ENCODE measurements at regions not wholly inside any gene's neighbourhood (a gene's known extent, or its start where the extent isn't known, plus 50 kb on each side); places are given as distances from the start of the nearest gene placed in this dataset.

GRCh38 chr11:36763187-36763586 lies 165.2 kb upstream of the RAG2 start:
- no CpG with 5 or more reads among the region's 1 CpG for WGBS (ENCODE audit: insufficient coverage)
- H3K9me3 Mint-ChIP-seq, result no peaks in the 10 kb centered on the region
- Histone ChIP-seq H3K36me3 (replicated peaks in 1 of 2; ENCODE audit: control insufficient read depth in 1 of 2, insufficient read depth in 2 of 2, low read length in 2 of 2) (no peaks in the 10 kb centered on the region), H3K9ac (ENCODE audit: insufficient read depth, low read length, poor library complexity, severe bottlenecking) (no peak overlapping the region), H3K9me3 (replicated peaks in 1 of 2; ENCODE audit: control insufficient read depth in 1 of 2, insufficient read depth in 1 of 2, low read length in 2 of 2) (no peaks in the 10 kb centered on the region), H3K4me1 (ENCODE audit: control insufficient read depth in 1 of 2, insufficient read depth in 2 of 2, low read length in 2 of 2) (no peaks in the 10 kb centered on the region), H3K79me2 (ENCODE audit: insufficient read depth, low read length) (no peaks in the 10 kb centered on the region), H3K4me2 (replicated peaks; ENCODE audit: extremely low read depth, low read length, poor library complexity, severe bottlenecking) (no peak overlapping the region), H4K20me1 (ENCODE audit: insufficient read depth, low read length) (no peaks in the 10 kb centered on the region), H3K4me3 (replicated peaks in 1 of 3; ENCODE audit: low read depth in 2 of 3, low read length in 3 of 3) (no peak overlapping the region), H3K27me3 (ENCODE audit: control insufficient read depth in 2 of 2, insufficient read depth in 2 of 2, low read length in 2 of 2) (no peaks in the 10 kb centered on the region), H3K27ac (ENCODE audit: low read depth in 1 of 2, low read length in 2 of 2) (no peak overlapping the region), H2AFZ (ENCODE audit: insufficient read depth, low read depth, low read length, poor library complexity, severe bottlenecking) (no peak overlapping the region)
- no peak for TF ChIP-seq CTCF (IDR thresholded peaks at IDR 0.05)
- no peaks in the 10 kb centered on the region for H3K4me1 Mint-ChIP-seq
- no peak overlapping the region for H3K4me3 Mint-ChIP-seq
- H3K27me3 Mint-ChIP-seq (ENCODE audit: low read depth in 3 of 3), result peaks cover 0 to 2% (median 1%) of the 10 kb centered on the region in 3 donors
- intact Hi-C loops (cut with micrococcal nuclease), result no loop called here
- H3K27ac Mint-ChIP-seq, result no peak overlapping the region
- no peaks in the 10 kb centered on the region for H3K36me3 Mint-ChIP-seq
- DNase-seq, result no peak

GRCh38 chr11:36757075-36757474 lies 159.0 kb upstream of the RAG2 start:
- H3K4me2 ChIP-seq (replicated peaks; ENCODE audit: extremely low read depth, low read length, poor library complexity, severe bottlenecking), result no peak overlapping the region
- no peaks in the 10 kb centered on the region for H3K4me1 ChIP-seq (ENCODE audit: control insufficient read depth in 1 of 2, insufficient read depth in 2 of 2, low read length in 2 of 2)
- no peak overlapping the region for H3K4me3 Mint-ChIP-seq
- no peaks in the 10 kb centered on the region for H3K79me2 ChIP-seq (ENCODE audit: insufficient read depth, low read length)
- no peak overlapping the region for H3K27ac ChIP-seq (ENCODE audit: low read depth in 1 of 2, low read length in 2 of 2)
- peak overlapping the region in 1 of 7 donors; percentile 7 for H3K27ac Mint-ChIP-seq
- H3K27me3 Mint-ChIP-seq (ENCODE audit: low read depth in 3 of 3), result peaks cover 0 to 3% (median 3%) of the 10 kb centered on the region in 3 donors
- intact Hi-C loops (cut with micrococcal nuclease), result no loop called here
- H3K9me3 ChIP-seq (replicated peaks in 1 of 2; ENCODE audit: control insufficient read depth in 1 of 2, insufficient read depth in 1 of 2, low read length in 2 of 2), result no peaks in the 10 kb centered on the region
- H3K4me3 ChIP-seq (replicated peaks in 1 of 3; ENCODE audit: low read depth in 2 of 3, low read length in 3 of 3), result no peak overlapping the region
- H3K9ac ChIP-seq (ENCODE audit: insufficient read depth, low read length, poor library complexity, severe bottlenecking), result no peak overlapping the region
- H3K4me1 Mint-ChIP-seq, result no peaks in the 10 kb centered on the region
- no peaks in the 10 kb centered on the region for H4K20me1 ChIP-seq (ENCODE audit: insufficient read depth, low read length)
- no peak for DNase-seq
- no peaks in the 10 kb centered on the region for H3K36me3 Mint-ChIP-seq
- H3K9me3 Mint-ChIP-seq, result no peaks in the 10 kb centered on the region
- H2AFZ ChIP-seq (ENCODE audit: insufficient read depth, low read depth, low read length, poor library complexity, severe bottlenecking), result no peak overlapping the region
- TF ChIP-seq CTCF (IDR thresholded peaks at IDR 0.05), result no peak
- H3K27me3 ChIP-seq (ENCODE audit: control insufficient read depth in 2 of 2, insufficient read depth in 2 of 2, low read length in 2 of 2), result no peaks in the 10 kb centered on the region
- no peaks in the 10 kb centered on the region for H3K36me3 ChIP-seq (replicated peaks in 1 of 2; ENCODE audit: control insufficient read depth in 1 of 2, insufficient read depth in 2 of 2, low read length in 2 of 2)
